Endothelial cell of umbilical vein (primary cell): ENCODE measurements at regions not wholly inside any gene's neighbourhood (a gene's known extent, or its start where the extent isn't known, plus 50 kb on each side); places are given as distances from the start of the nearest gene placed in this dataset.

Experiments
- BruUV-seq: library from RNA; stranded (reverse); fragments of 400-500 nt; replicated peaks from 2 replicates; lab custom pipeline; 2021; lab: Mats Ljungman, UMichigan
- CTCF ChIA-PET: fragments of 300-600, 350-600 bp; sonication (Branson Sonifier 250); formaldehyde crosslinking; loops from one replicate; lab custom pipeline; 2021; ENCODE audit warnings: antibody characterized with exemption, inconsistent platforms; lab: Charles Lee
- POLR2A ChIA-PET: fragments of 300-600, 350-600 bp; sonication (Branson Sonifier 250); formaldehyde crosslinking; loops from one replicate; lab custom pipeline; 2021; ENCODE audit warnings: antibody characterized with exemption, inconsistent platforms; lab: Charles Lee
- DNase-seq: peaks from one replicate; pipeline ENCODE4 v3.0.0-alpha.2; 2011; ENCODE audit warnings: low read depth, low spot score
- FAIRE-seq: peaks from 2 replicates; lab custom pipeline; 2011; peaks lifted over from hg19 to GRCh38; lab: Jason Lieb, UNC
- H2AFZ ChIP-seq: 2 replicates; pipeline ENCODE4 v1.6.0; 2012; ENCODE audit warnings: low read depth, low read length, control low read depth, inconsistent platforms
- H3K27ac ChIP-seq: 2 replicates; pipeline ENCODE4 v1.5.1; 2011; ENCODE audit warnings: low read depth, mild to moderate bottlenecking, control low read depth, low read length, moderate library complexity; ENCODE audit not compliant: insufficient read depth
- H3K27me3 ChIP-seq, 2 experiments: 2 replicates each; pipeline versions ENCODE4 v1.6.0 to v1.6.1; 2011; ENCODE audit warnings: low read length in 2 of 2, mixed read lengths in 1 of 2; ENCODE audit not compliant: control insufficient read depth in 2 of 2, insufficient read depth in 2 of 2
- H3K36me3 ChIP-seq, 2 experiments: 2 replicates in 1 of 2; 3 replicates in 1 of 2; pipeline ENCODE4 v1.5.1; 2011; ENCODE audit warnings: low read length in 2 of 2, mild to moderate bottlenecking in 1 of 2, moderate library complexity in 1 of 2; ENCODE audit not compliant: control insufficient read depth in 2 of 2, insufficient read depth in 2 of 2; ENCODE audit errors: extremely low read depth in 1 of 2
- H3K4me1 ChIP-seq: 3 replicates; pipeline ENCODE4 v1.5.1; 2011; ENCODE audit warnings: mild to moderate bottlenecking, low read length; ENCODE audit not compliant: control insufficient read depth, insufficient read depth; ENCODE audit errors: extremely low read depth
- H3K4me2 ChIP-seq: 2 replicates; pipeline ENCODE4 v1.6.1; 2011; ENCODE audit warnings: low read length, control low read depth, mixed read lengths; ENCODE audit not compliant: insufficient read depth
- H3K4me3 ChIP-seq, 3 experiments: fragments of 200-600 bp in 1 of 3; sonication (generic), shearing (Covaris generic) in 1 of 3; replicated peaks in 1 of 3; 2 replicates each; pipeline ENCODE4 v1.5.1; 2011 to 2016; ENCODE audit warnings: control low read depth in 3 of 3, low read length in 3 of 3, mild to moderate bottlenecking in 2 of 3, inconsistent platforms in 1 of 3, low read depth in 1 of 3, moderate library complexity in 1 of 3; ENCODE audit not compliant: insufficient read depth in 1 of 3
- H3K79me2 ChIP-seq: 2 replicates; pipeline ENCODE4 v1.6.0; 2012; ENCODE audit warnings: low read length, inconsistent platforms; ENCODE audit not compliant: control insufficient read depth, insufficient read depth
- H3K9ac ChIP-seq: replicated peaks from 2 replicates; pipeline ENCODE3; 2011; ENCODE audit warnings: low read length, control low read depth; ENCODE audit not compliant: insufficient read depth; ENCODE audit errors: extremely low read depth
- H3K9me1 ChIP-seq: replicated peaks from 3 replicates; pipeline ENCODE4 v1.6.0; 2011; ENCODE audit warnings: mild to moderate bottlenecking, low read length; ENCODE audit not compliant: control insufficient read depth, insufficient read depth; ENCODE audit errors: extremely low read depth
- H3K9me3 ChIP-seq: replicated peaks from 2 replicates; pipeline ENCODE4 v1.5.1; 2012; ENCODE audit warnings: low read length, inconsistent platforms; ENCODE audit not compliant: control insufficient read depth, insufficient read depth
- H4K20me1 ChIP-seq: replicated peaks from 2 replicates; pipeline ENCODE3; 2011; ENCODE audit warnings: mild to moderate bottlenecking, low read length; ENCODE audit not compliant: control insufficient read depth, insufficient read depth; ENCODE audit errors: extremely low read depth
- EZH2 ChIP-seq: IDR thresholded peaks from 2 replicates; pipeline ENCODE4 v1.6.1; 2012; ENCODE audit warnings: borderline replicate concordance, low read depth, mild to moderate bottlenecking, moderate library complexity, low read length, inconsistent platforms; ENCODE audit not compliant: severe bottlenecking
- FOS ChIP-seq: IDR thresholded peaks from 2 replicates; pipeline ENCODE4 v1.6.1; 2011; ENCODE audit warnings: mild to moderate bottlenecking, low read length, moderate library complexity, borderline replicate concordance; ENCODE audit not compliant: insufficient read depth
- GATA2 ChIP-seq: IDR thresholded peaks from 2 replicates; pipeline ENCODE4 v1.7.0; 2011; ENCODE audit warnings: low read depth, mild to moderate bottlenecking, moderate library complexity, mixed read lengths, low read length; ENCODE audit not compliant: insufficient read length, insufficient read depth
- JUN ChIP-seq: IDR thresholded peaks from 2 replicates; pipeline ENCODE4 v1.6.1; 2011; ENCODE audit warnings: borderline replicate concordance, low read depth; ENCODE audit not compliant: insufficient read length, insufficient read depth
- MAX ChIP-seq: IDR thresholded peaks from 2 replicates; pipeline ENCODE4 v1.6.1; 2011; ENCODE audit not compliant: insufficient read depth, insufficient read length
- MYC ChIP-seq: IDR thresholded peaks from one replicate; pipeline ENCODE4 v1.6.1; 2011; ENCODE audit warnings: mild to moderate bottlenecking, low read depth, low read length
- POLR2A ChIP-seq: IDR thresholded peaks from 2 replicates; pipeline ENCODE4 v1.6.1; 2012; ENCODE audit warnings: low read depth, mild to moderate bottlenecking, control low read depth, low read length
- POLR2AphosphoS5 ChIP-seq: IDR thresholded peaks from 2 replicates; pipeline ENCODE4 v1.6.1; 2012; ENCODE audit warnings: low read depth, mild to moderate bottlenecking, control low read depth, low read length, moderate library complexity; ENCODE audit not compliant: insufficient read depth
- dilution Hi-C: fragments of 300-500 bp; cut with MboI; formaldehyde crosslinking; loops from one replicate; pipeline ENCODE4 v1.15.0; 2019; ENCODE audit warnings: low sequenced_read_pairs; ENCODE audit not compliant: extremely low pct_ligation_motif_present
- intact Hi-C: fragments of 100-400 bp; cut with micrococcal nuclease; formaldehyde crosslinking; loops from one replicate; pipeline ENCODE4 v1.10.0; 2022
- TF ChIP-seq, protein P1 (sequence below), 2 donors: IDR thresholded peaks; 1 replicate in 1 of 2; 2 replicates in 1 of 2; pipeline ENCODE4 v1.5.1; 2011; ENCODE audit warnings: low read length in 2 of 2, mild to moderate bottlenecking in 2 of 2, moderate library complexity in 2 of 2, control low read depth in 1 of 2, inconsistent platforms in 1 of 2, low read depth in 1 of 2; ENCODE audit not compliant: insufficient read depth in 1 of 2; ENCODE audit errors: extremely low read depth in 1 of 2

GRCh38 chrX:118893923-118894322 is 70.3 kb downstream of the ZCCHC12 start:
- no peak for FAIRE-seq
- no TSS peak for BruUV-seq
- CTCF ChIA-PET: no interaction called here

More at GRCh38 chrX:118893923-118894322, 70.3 kb downstream of the ZCCHC12 start:
- Histone ChIP-seq H3K9me3 (no peaks in the 10 kb centered on the region), H3K27me3 (no peaks in the 10 kb centered on the region), H3K36me3 (no peaks in the 10 kb centered on the region), H3K79me2 (no peaks in the 10 kb centered on the region), H3K4me1 (no peaks in the 10 kb centered on the region), H3K9me1 (no peaks in the 10 kb centered on the region), H3K4me2 (no peak overlapping the region), H3K9ac (no peak overlapping the region), H3K27ac (no peak overlapping the region), H4K20me1 (no peaks in the 10 kb centered on the region), H3K4me3 (no peak overlapping the region), H2AFZ (no peak overlapping the region)
- intact Hi-C loops: no loop called here
- no peak for DNase-seq
- dilution Hi-C loops: no loop called here
- POLR2A ChIA-PET: no interaction called here
- TF ChIP-seq POLR2A: no peak
- no peak for TF ChIP-seq GATA2
- no peak for TF ChIP-seq JUN
- no peak for TF ChIP-seq POLR2AphosphoS5
- TF ChIP-seq MYC: no peak
- no peak for TF ChIP-seq EZH2
- TF ChIP-seq, protein P1, sequence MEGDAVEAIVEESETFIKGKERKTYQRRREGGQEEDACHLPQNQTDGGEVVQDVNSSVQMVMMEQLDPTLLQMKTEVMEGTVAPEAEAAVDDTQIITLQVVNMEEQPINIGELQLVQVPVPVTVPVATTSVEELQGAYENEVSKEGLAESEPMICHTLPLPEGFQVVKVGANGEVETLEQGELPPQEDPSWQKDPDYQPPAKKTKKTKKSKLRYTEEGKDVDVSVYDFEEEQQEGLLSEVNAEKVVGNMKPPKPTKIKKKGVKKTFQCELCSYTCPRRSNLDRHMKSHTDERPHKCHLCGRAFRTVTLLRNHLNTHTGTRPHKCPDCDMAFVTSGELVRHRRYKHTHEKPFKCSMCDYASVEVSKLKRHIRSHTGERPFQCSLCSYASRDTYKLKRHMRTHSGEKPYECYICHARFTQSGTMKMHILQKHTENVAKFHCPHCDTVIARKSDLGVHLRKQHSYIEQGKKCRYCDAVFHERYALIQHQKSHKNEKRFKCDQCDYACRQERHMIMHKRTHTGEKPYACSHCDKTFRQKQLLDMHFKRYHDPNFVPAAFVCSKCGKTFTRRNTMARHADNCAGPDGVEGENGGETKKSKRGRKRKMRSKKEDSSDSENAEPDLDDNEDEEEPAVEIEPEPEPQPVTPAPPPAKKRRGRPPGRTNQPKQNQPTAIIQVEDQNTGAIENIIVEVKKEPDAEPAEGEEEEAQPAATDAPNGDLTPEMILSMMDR (IDR thresholded peaks at IDR 0.05; ENCODE audit: extremely low read depth in 1 of 2, insufficient read depth in 1 of 2, low read depth in 1 of 2, low read length in 2 of 2): no peak
- no peak for TF ChIP-seq FOS
- TF ChIP-seq MAX: no peak
